H1 (cell line): ENCODE measurements at regions not wholly inside any gene's neighbourhood (a gene's known extent, or its start where the extent isn't known, plus 50 kb on each side); places are given as distances from the start of the nearest gene placed in this dataset.

Source experiments
- CTCF ChIA-PET: fragments of 300-600 bp; sonication (Branson Sonifier 250); formaldehyde crosslinking; loops from one replicate; lab custom pipeline; 2021; ENCODE audit not compliant: partially characterized antibody; lab: Charles Lee
- POLR2A ChIA-PET: fragments of 300-600 bp; sonication (Branson Sonifier 250); formaldehyde crosslinking; loops from one replicate; lab custom pipeline; 2021; ENCODE audit warnings: inconsistent platforms; ENCODE audit not compliant: partially characterized antibody; lab: Charles Lee
- DNase-seq, 2 experiments: peaks; one replicate each; pipeline versions ENCODE4 v3.0.0 to v3.0.0-alpha.2; 2010 to 2022; ENCODE audit warnings: low spot score in 2 of 2, low read depth in 1 of 2, mixed read lengths in 1 of 2
- FAIRE-seq: peaks from 2 replicates; lab custom pipeline; 2011; peaks lifted over from hg19 to GRCh38; lab: Jason Lieb, UNC
- H2AFZ ChIP-seq: 2 replicates; pipeline ENCODE4 v1.8.1; 2012; ENCODE audit warnings: low read length, inconsistent platforms
- H2AK5ac ChIP-seq: 2 replicates; pipeline ENCODE4 v1.6.1; 2013; ENCODE audit warnings: low read depth, low read length
- H2BK120ac ChIP-seq: replicated peaks from 2 replicates; pipeline ENCODE3; 2013; ENCODE audit warnings: low read depth, low read length, inconsistent platforms
- H2BK12ac ChIP-seq: 2 replicates; pipeline ENCODE4 v1.6.1; 2013; ENCODE audit warnings: low read depth, low read length
- H2BK15ac ChIP-seq: 2 replicates; pipeline ENCODE4 v1.6.1; 2013; ENCODE audit warnings: low read length
- H2BK20ac ChIP-seq: 2 replicates; pipeline ENCODE4 v1.6.1; 2013; ENCODE audit warnings: low read length
- H2BK5ac ChIP-seq: 2 replicates; pipeline ENCODE4 v1.6.1; 2013; ENCODE audit warnings: low read depth, low read length
- H3K14ac ChIP-seq: 2 replicates; pipeline ENCODE4 v1.6.1; 2013; ENCODE audit warnings: inconsistent platforms; ENCODE audit not compliant: insufficient read length
- H3K18ac ChIP-seq: 2 replicates; pipeline ENCODE4 v1.6.1; 2013; ENCODE audit warnings: low read length; ENCODE audit errors: extremely low read depth
- H3K23ac ChIP-seq: 2 replicates; pipeline ENCODE4 v1.6.1; 2013; ENCODE audit warnings: inconsistent platforms; ENCODE audit not compliant: insufficient read length
- H3K23me2 ChIP-seq: 2 replicates; pipeline ENCODE4 v1.6.1; 2013; ENCODE audit warnings: low read depth, low read length
- H3K27ac ChIP-seq: 2 replicates; pipeline ENCODE4 v1.6.1; 2011; ENCODE audit warnings: low read depth, low read length, inconsistent platforms
- H3K27me3 ChIP-seq, 4 experiments: replicated peaks in 1 of 4; 1 replicate in 1 of 4; 2 replicates in 3 of 4; pipeline versions ENCODE4 v1.6.1 to v1.8.1; 2011 to 2013; ENCODE audit warnings: low read length in 3 of 4, mild to moderate bottlenecking in 3 of 4, inconsistent platforms in 2 of 4, mixed read lengths in 2 of 4, moderate library complexity in 1 of 4; ENCODE audit not compliant: control insufficient read depth in 3 of 4, insufficient read depth in 3 of 4; ENCODE audit errors: extremely low read depth in 1 of 4
- H3K36me3 ChIP-seq, 4 experiments: 2 replicates each; pipeline versions ENCODE4 v1.6.1 to v1.8.1; 2011 to 2013; ENCODE audit warnings: mild to moderate bottlenecking in 4 of 4, low read length in 3 of 4, moderate library complexity in 2 of 4, control low read depth in 1 of 4, inconsistent platforms in 1 of 4; ENCODE audit not compliant: insufficient read depth in 4 of 4, control insufficient read depth in 2 of 4
- H3K4ac ChIP-seq: replicated peaks from 2 replicates; pipeline ENCODE3; 2013; ENCODE audit warnings: low read length, low read depth, mixed read lengths, inconsistent platforms; ENCODE audit not compliant: insufficient read length
- H3K4me1 ChIP-seq, 4 experiments: replicated peaks in 1 of 4; 1 replicate in 1 of 4; 2 replicates in 3 of 4; pipeline versions ENCODE4 v1.6.1 to v1.8.1; 2011 to 2013; ENCODE audit warnings: low read length in 3 of 4, inconsistent platforms in 2 of 4, mixed read lengths in 1 of 4; ENCODE audit not compliant: insufficient read depth in 4 of 4, control insufficient read depth in 3 of 4
- H3K4me2 ChIP-seq, 2 experiments: 2 replicates each; pipeline versions ENCODE4 v1.6.1 to v1.8.1; 2011 to 2013; ENCODE audit warnings: low read depth in 2 of 2, low read length in 2 of 2, control low read depth in 1 of 2, inconsistent platforms in 1 of 2, mild to moderate bottlenecking in 1 of 2; ENCODE audit not compliant: insufficient read depth in 1 of 2
- H3K4me3 ChIP-seq, 4 experiments: fragments of 200-600, 300-600 bp in 1 of 4; sonication (generic), shearing (Covaris generic), sonication (Bioruptor Twin) in 1 of 4; 2 replicates each; pipeline versions ENCODE4 v1.5.1 to v1.8.1; 2011 to 2016; ENCODE audit warnings: low read length in 4 of 4, low read depth in 3 of 4, control low read depth in 2 of 4, inconsistent platforms in 2 of 4, mild to moderate bottlenecking in 2 of 4, mixed read lengths in 1 of 4, moderate library complexity in 1 of 4; ENCODE audit not compliant: insufficient read depth in 2 of 4; ENCODE audit errors: extremely low read depth in 1 of 4
- H3K56ac ChIP-seq: replicated peaks from 2 replicates; pipeline ENCODE3; 2013; ENCODE audit warnings: low read depth, mild to moderate bottlenecking, mixed read lengths, low read length, inconsistent platforms; ENCODE audit not compliant: insufficient read length
- H3K79me1 ChIP-seq: 2 replicates; pipeline ENCODE4 v1.6.1; 2013; ENCODE audit warnings: low read depth, low read length, control low read depth
- H3K79me2 ChIP-seq, 2 experiments: 2 replicates each; pipeline versions ENCODE4 v1.6.1 to v1.8.1; 2012 to 2013; ENCODE audit warnings: low read length in 2 of 2, mild to moderate bottlenecking in 2 of 2, inconsistent platforms in 1 of 2; ENCODE audit not compliant: insufficient read depth in 2 of 2, control insufficient read depth in 1 of 2
- H3K9ac ChIP-seq, 4 experiments: replicated peaks in 1 of 4; 1 replicate in 1 of 4; 2 replicates in 3 of 4; pipeline versions ENCODE4 v1.6.1 to v1.8.1; 2011 to 2013; ENCODE audit warnings: low read depth in 3 of 4, low read length in 3 of 4, control low read depth in 2 of 4, mild to moderate bottlenecking in 2 of 4, moderate library complexity in 2 of 4, inconsistent platforms in 1 of 4; ENCODE audit errors: extremely low read depth in 1 of 4
- H3K9me3 ChIP-seq, 2 experiments: 2 replicates each; pipeline versions ENCODE4 v1.6.1 to v1.8.1; 2012 to 2013; ENCODE audit warnings: mild to moderate bottlenecking in 2 of 2, moderate library complexity in 2 of 2, control low read depth in 1 of 2, inconsistent platforms in 1 of 2, low read depth in 1 of 2, low read length in 1 of 2, mixed read lengths in 1 of 2; ENCODE audit not compliant: insufficient read depth in 2 of 2
- H4K20me1 ChIP-seq, 2 experiments: replicated peaks in 1 of 2; 2 replicates each; pipeline versions ENCODE3 to v1.8.1; 2011 to 2013; ENCODE audit warnings: inconsistent platforms in 2 of 2, low read length in 2 of 2, mild to moderate bottlenecking in 1 of 2; ENCODE audit not compliant: insufficient read depth in 2 of 2, control insufficient read depth in 1 of 2
- H4K5ac ChIP-seq: 2 replicates; pipeline ENCODE4 v1.6.1; 2013; ENCODE audit warnings: low read length, low read depth, mixed read lengths, inconsistent platforms; ENCODE audit not compliant: insufficient read length
- H4K8ac ChIP-seq: 2 replicates; pipeline ENCODE4 v1.8.0; 2013; ENCODE audit warnings: mild to moderate bottlenecking, moderate library complexity, low read length, inconsistent platforms; ENCODE audit not compliant: insufficient read depth; ENCODE audit errors: extremely low read depth
- H4K91ac ChIP-seq: replicated peaks from 2 replicates; pipeline ENCODE3; 2013; ENCODE audit warnings: low read length, mixed read lengths, inconsistent platforms; ENCODE audit not compliant: insufficient read length
- CBX8 ChIP-seq: fragments of 300-800, 300-1000 bp; sonication (generic); IDR thresholded peaks from 2 replicates; pipeline ENCODE4 v1.7.1; 2016; ENCODE audit warnings: low read depth, low read length, borderline replicate concordance
- CHD1 ChIP-seq: IDR thresholded peaks from 2 replicates; pipeline ENCODE4 v1.6.1; 2012; ENCODE audit warnings: low read depth, low read length, improper control_type of control experiment
- CREB1 ChIP-seq: IDR thresholded peaks from 2 replicates; pipeline ENCODE4 v1.6.1; 2012; ENCODE audit warnings: inconsistent platforms
- EP300 ChIP-seq, 2 experiments: IDR thresholded peaks; 1 replicate in 1 of 2; 2 replicates in 1 of 2; pipeline ENCODE4 v1.6.1; 2011 to 2012; ENCODE audit warnings: low read depth in 2 of 2, low read length in 2 of 2, mild to moderate bottlenecking in 2 of 2, borderline replicate concordance in 1 of 2, inconsistent platforms in 1 of 2, moderate library complexity in 1 of 2
- FOSL1 ChIP-seq: IDR thresholded peaks from 2 replicates; pipeline ENCODE4 v1.6.1; 2011; ENCODE audit warnings: mild to moderate bottlenecking, low read depth, low read length, moderate library complexity; ENCODE audit not compliant: insufficient read depth
- KDM1A ChIP-seq: fragments of 200-600, 300-600 bp; sonication (generic); IDR thresholded peaks from 2 replicates; pipeline ENCODE4 v1.7.1; 2016; ENCODE audit warnings: mild to moderate bottlenecking, low read length, borderline replicate concordance
- SIRT6 ChIP-seq: IDR thresholded peaks from one replicate; pipeline ENCODE4 v1.7.1; 2012; ENCODE audit warnings: low read length, inconsistent platforms
- SRF ChIP-seq: IDR thresholded peaks from 2 replicates; pipeline ENCODE4 v1.6.1; 2011; ENCODE audit warnings: mild to moderate bottlenecking, low read depth, low read length, moderate library complexity
- TBP ChIP-seq: IDR thresholded peaks from 2 replicates; pipeline ENCODE4 v1.6.1; 2011; ENCODE audit warnings: low read depth, low read length, improper control_type of control experiment
- WGBS, 2 experiments: shearing (Covaris generic) in 1 of 2; methylation state at CpG; one replicate each; pipeline versions ENCODE4 v1.1.6 to v1.1.7; 2013 to 2015; ENCODE audit warnings: low lambda C conversion rate in 2 of 2, mixed read lengths in 2 of 2, inconsistent platforms in 1 of 2, low coverage in 1 of 2, missing lambda C conversion rate in 1 of 2; ENCODE audit not compliant: insufficient replicate concordance in 2 of 2, insufficient coverage in 1 of 2, insufficient read length in 1 of 2; ENCODE audit errors: extremely low coverage in 1 of 2, missing lambda C conversion rate in 1 of 2; 5-methylcytosine and 5-hydroxymethylcytosine counted together
- TF ChIP-seq, protein P1 (sequence below), 3 experiments: IDR thresholded peaks; 1 replicate in 2 of 3; 2 replicates in 1 of 3; pipeline versions ENCODE4 v1.5.1 to v1.6.1; 2011; ENCODE audit warnings: low read length in 3 of 3, mild to moderate bottlenecking in 3 of 3, inconsistent platforms in 2 of 3, low read depth in 1 of 3, moderate library complexity in 1 of 3; ENCODE audit not compliant: insufficient read depth in 1 of 3; ENCODE audit errors: control extremely low read depth in 1 of 3
- TF ChIP-seq, protein P2 (sequence below): IDR thresholded peaks from 2 replicates; pipeline ENCODE4 v1.6.1; 2011; ENCODE audit warnings: low read depth, mild to moderate bottlenecking, low read length; ENCODE audit not compliant: insufficient read depth
- TF ChIP-seq, protein P3 (sequence below): IDR thresholded peaks from 2 replicates; pipeline ENCODE4 v1.6.1; 2012; ENCODE audit warnings: inconsistent platforms

DNA sequence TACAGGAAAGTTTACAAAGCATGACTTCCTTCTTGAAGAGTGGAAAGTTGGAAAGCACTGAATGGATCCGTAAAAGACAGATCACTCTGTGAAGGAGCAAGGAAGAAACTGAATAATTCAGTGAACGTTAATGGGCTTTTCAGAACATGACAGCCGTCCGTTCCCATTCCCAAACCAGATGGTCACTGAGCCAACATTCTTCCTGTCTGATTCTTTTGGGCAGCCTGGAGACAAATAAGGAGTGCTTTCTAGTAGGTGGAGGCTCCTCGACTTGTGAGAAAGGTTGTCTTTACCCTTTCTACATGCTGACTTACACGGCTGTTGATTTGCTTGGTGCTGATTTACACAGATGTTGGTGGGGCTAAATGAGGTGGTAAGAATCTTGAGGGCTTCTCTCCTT, 51.0 kb upstream of the PAPPA start:
- H3K79me1 ChIP-seq, result no peaks in the 10 kb centered on the region
- no peak for FAIRE-seq
- POLR2A ChIA-PET, result no interaction called here
- TF ChIP-seq EP300 (IDR thresholded peaks at IDR 0.05; ENCODE audit: borderline replicate concordance in 1 of 2, low read depth in 2 of 2, low read length in 2 of 2) (no peak), TBP (no peak), FOSL1 (no peak), CBX8 (no peak), SRF (no peak), CHD1 (no peak), CREB1 (no peak), SIRT6 (no peak), KDM1A (no peak)
- TF ChIP-seq, protein P1, sequence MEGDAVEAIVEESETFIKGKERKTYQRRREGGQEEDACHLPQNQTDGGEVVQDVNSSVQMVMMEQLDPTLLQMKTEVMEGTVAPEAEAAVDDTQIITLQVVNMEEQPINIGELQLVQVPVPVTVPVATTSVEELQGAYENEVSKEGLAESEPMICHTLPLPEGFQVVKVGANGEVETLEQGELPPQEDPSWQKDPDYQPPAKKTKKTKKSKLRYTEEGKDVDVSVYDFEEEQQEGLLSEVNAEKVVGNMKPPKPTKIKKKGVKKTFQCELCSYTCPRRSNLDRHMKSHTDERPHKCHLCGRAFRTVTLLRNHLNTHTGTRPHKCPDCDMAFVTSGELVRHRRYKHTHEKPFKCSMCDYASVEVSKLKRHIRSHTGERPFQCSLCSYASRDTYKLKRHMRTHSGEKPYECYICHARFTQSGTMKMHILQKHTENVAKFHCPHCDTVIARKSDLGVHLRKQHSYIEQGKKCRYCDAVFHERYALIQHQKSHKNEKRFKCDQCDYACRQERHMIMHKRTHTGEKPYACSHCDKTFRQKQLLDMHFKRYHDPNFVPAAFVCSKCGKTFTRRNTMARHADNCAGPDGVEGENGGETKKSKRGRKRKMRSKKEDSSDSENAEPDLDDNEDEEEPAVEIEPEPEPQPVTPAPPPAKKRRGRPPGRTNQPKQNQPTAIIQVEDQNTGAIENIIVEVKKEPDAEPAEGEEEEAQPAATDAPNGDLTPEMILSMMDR (IDR thresholded peaks at IDR 0.05; ENCODE audit: control extremely low read depth in 1 of 3, insufficient read depth in 1 of 3, low read depth in 1 of 3, low read length in 3 of 3), result no peak
- TF ChIP-seq, protein P2, sequence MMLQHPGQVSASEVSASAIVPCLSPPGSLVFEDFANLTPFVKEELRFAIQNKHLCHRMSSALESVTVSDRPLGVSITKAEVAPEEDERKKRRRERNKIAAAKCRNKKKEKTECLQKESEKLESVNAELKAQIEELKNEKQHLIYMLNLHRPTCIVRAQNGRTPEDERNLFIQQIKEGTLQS, result no peak
- TF ChIP-seq, protein P3, sequence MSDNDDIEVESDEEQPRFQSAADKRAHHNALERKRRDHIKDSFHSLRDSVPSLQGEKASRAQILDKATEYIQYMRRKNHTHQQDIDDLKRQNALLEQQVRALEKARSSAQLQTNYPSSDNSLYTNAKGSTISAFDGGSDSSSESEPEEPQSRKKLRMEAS, result no peak

More for the DNA sequence above, 51.0 kb upstream of the PAPPA start:
- DNase-seq, result no peak
- H2AK5ac ChIP-seq, result no peak overlapping the region
- H2BK20ac ChIP-seq, result no peak overlapping the region
- no peaks in the 10 kb centered on the region for H3K9me3 ChIP-seq
- H4K5ac ChIP-seq, result no peak overlapping the region
- H3K23ac ChIP-seq, result no peak overlapping the region
- no peak overlapping the region for H3K4me3 ChIP-seq
- CTCF ChIA-PET, result interaction anchor here (1.2 to 1.3 kb wide), 2 partner anchors 9 to 103 kb away, joined by 3 read pairs; no protein-coding TSS in a partner anchor
- no peak overlapping the region for H2BK15ac ChIP-seq
- H3K4me2 ChIP-seq, result no peak overlapping the region
- no peak overlapping the region for H2BK5ac ChIP-seq
- no peak overlapping the region for H3K4ac ChIP-seq
- H4K20me1 ChIP-seq, result no peaks in the 10 kb centered on the region
- peaks cover 0 to 1% (median 0%) of the 10 kb centered on the region in 4 experiments; a peak in 1 of 7 replicates for H3K27me3 ChIP-seq
- no peaks in the 10 kb centered on the region for H3K4me1 ChIP-seq
- no peaks in the 10 kb centered on the region for H3K36me3 ChIP-seq
- no peak overlapping the region for H4K91ac ChIP-seq
- no peak overlapping the region for H3K9ac ChIP-seq
- no peak overlapping the region for H3K14ac ChIP-seq
- H3K56ac ChIP-seq, result no peak overlapping the region
- WGBS, 2 experiments, result 86% methylated on average over 6 of the region's 6 CpGs; no CpG with 5 or more reads in 1 of the 2 experiments
- no peaks in the 10 kb centered on the region for H3K79me2 ChIP-seq
- no peaks in the 10 kb centered on the region for H3K23me2 ChIP-seq
- H2BK12ac ChIP-seq, result no peak overlapping the region
- no peak overlapping the region for H2AFZ ChIP-seq
- H2BK120ac ChIP-seq, result no peak overlapping the region
- no peak overlapping the region for H4K8ac ChIP-seq
- H3K18ac ChIP-seq, result no peak overlapping the region
- H3K27ac ChIP-seq, result no peak overlapping the region
